Skeletal muscle cell (primary cell): ENCODE measurements at regions not wholly inside any gene's neighbourhood (a gene's known extent, or its start where the extent isn't known, plus 50 kb on each side); places are given as distances from the start of the nearest gene placed in this dataset.
"Not testable (repeated sequence)": the region's sequence is repeated elsewhere in the genome, so short reads cannot be mapped to it uniquely, and the experiment has no call there.

ENCODE experiments used
- DNase-seq: peaks from one replicate; pipeline ENCODE4 v3.0.0-alpha.2; 2010; ENCODE audit warnings: low read depth
- H3K4me3 ChIP-seq: 2 replicates; pipeline ENCODE4 v1.5.1; 2011; ENCODE audit warnings: low read depth, mild to moderate bottlenecking, control low read depth, low read length, moderate library complexity

GRCh38 chr10:105585171-105585570 lies 944.1 kb downstream of the SORCS3 start:
- H3K4me3 ChIP-seq = no peak overlapping the region
- no peak for DNase-seq

GRCh38 chr10:105579112-105579511 lies 938.0 kb downstream of the SORCS3 start:
- H3K4me3 ChIP-seq = no peak overlapping the region
- DNase-seq = no peak

GRCh38 chr10:105577865-105578607 lies 936.9 kb downstream of the SORCS3 start:
- H3K4me3 ChIP-seq = no peak overlapping the region
- no peak for DNase-seq

- no peak for DNase-seq
- no peak overlapping the region for H3K4me3 ChIP-seq
These were observed 918.4 kb downstream of the SORCS3 start for GRCh38 chr10:105559333-105560097.

- H3K4me3 ChIP-seq, DNase-seq: not testable (repeated sequence)
These were observed 909.4 kb downstream of the SORCS3 start for GRCh38 chr10:105550453-105550852.

GRCh38 chr10:105549731-105550130 lies 908.6 kb downstream of the SORCS3 start:
- no peak overlapping the region for H3K4me3 ChIP-seq
- DNase-seq = no peak

GRCh38 chr10:105545101-105545500 lies 904.0 kb downstream of the SORCS3 start:
- DNase-seq = no peak

GRCh38 chr10:105540381-105540780 lies 899.3 kb downstream of the SORCS3 start:
- no peak overlapping the region for H3K4me3 ChIP-seq
- DNase-seq = no peak

More at GRCh38 chr10:105545101-105545500, 904.0 kb downstream of the SORCS3 start:
- no peak overlapping the region for H3K4me3 ChIP-seq

GRCh38 chr10:105538874-105539273 lies 897.8 kb downstream of the SORCS3 start:
- no peak for DNase-seq
- H3K4me3 ChIP-seq = no peak overlapping the region

- no peak overlapping the region for H3K4me3 ChIP-seq
- no peak for DNase-seq
These were observed 894.4 kb downstream of the SORCS3 start for GRCh38 chr10:105535478-105535877.

- no peak overlapping the region for H3K4me3 ChIP-seq
- DNase-seq = no peak
These were observed 893.0 kb downstream of the SORCS3 start for GRCh38 chr10:105534086-105534485.

- no peak overlapping the region for H3K4me3 ChIP-seq
- DNase-seq = no peak
These were observed 875.4 kb downstream of the SORCS3 start for GRCh38 chr10:105516511-105516910.

GRCh38 chr10:105514106-105514505 lies 873.0 kb downstream of the SORCS3 start:
- DNase-seq = no peak

GRCh38 chr10:105509517-105509916 lies 868.4 kb downstream of the SORCS3 start:
- no peak for DNase-seq
- H3K4me3 ChIP-seq = no peak overlapping the region

More at GRCh38 chr10:105514106-105514505, 873.0 kb downstream of the SORCS3 start:
- no peak overlapping the region for H3K4me3 ChIP-seq

GRCh38 chr10:105506262-105506661 lies 865.2 kb downstream of the SORCS3 start:
- no peak overlapping the region for H3K4me3 ChIP-seq
- DNase-seq = no peak

GRCh38 chr10:105503714-105504113 lies 862.6 kb downstream of the SORCS3 start:
- no peak overlapping the region for H3K4me3 ChIP-seq
- no peak for DNase-seq

GRCh38 chr10:105502058-105502457 lies 861.0 kb downstream of the SORCS3 start:
- DNase-seq = no peak
- H3K4me3 ChIP-seq = no peak overlapping the region

- no peak for DNase-seq
- no peak overlapping the region for H3K4me3 ChIP-seq
These were observed 853.9 kb downstream of the SORCS3 start for GRCh38 chr10:105494944-105495343.

GRCh38 chr10:105494303-105494702 lies 853.2 kb downstream of the SORCS3 start:
- DNase-seq = no peak
- H3K4me3 ChIP-seq = no peak overlapping the region

GRCh38 chr10:105473170-105473569 lies 832.1 kb downstream of the SORCS3 start:
- DNase-seq = no peak
- no peak overlapping the region for H3K4me3 ChIP-seq

- no peak for DNase-seq
- H3K4me3 ChIP-seq = no peak overlapping the region
These were observed 827.7 kb downstream of the SORCS3 start for GRCh38 chr10:105468759-105469158.
